SKM-1 (cell line): ENCODE measurements at regions not wholly inside any gene's neighbourhood (a gene's known extent, or its start where the extent isn't known, plus 50 kb on each side); places are given as distances from the start of the nearest gene placed in this dataset.

ENCODE experiments used
- DNase-seq: peaks from one replicate; lab custom pipeline; 2025; ENCODE audit not compliant: unreplicated experiment; lab: John Stamatoyannopoulos, UW

GRCh38 chr4:29131304-29131703, 1588.9 kb upstream of the PCDH7 start:
- no peak for DNase-seq

GRCh38 chr4:29142708-29143107, 1577.5 kb upstream of the PCDH7 start:
- DNase-seq = no peak

GRCh38 chr4:29151584-29151983, 1568.6 kb upstream of the PCDH7 start:
- no peak for DNase-seq

GRCh38 chr4:29153642-29154041, 1566.5 kb upstream of the PCDH7 start:
- no peak for DNase-seq

- DNase-seq = no peak
Measured at GRCh38 chr4:29175291-29175690, 1544.9 kb upstream of the PCDH7 start.

- DNase-seq = no peak
Measured at GRCh38 chr4:29199025-29199424, 1521.1 kb upstream of the PCDH7 start.

- no peak for DNase-seq
Measured at GRCh38 chr4:29199485-29199884, 1520.7 kb upstream of the PCDH7 start.

GRCh38 chr4:29213020-29213419, 1507.1 kb upstream of the PCDH7 start:
- DNase-seq = no peak

- DNase-seq = no peak
Measured at GRCh38 chr4:29220761-29221160, 1499.4 kb upstream of the PCDH7 start.

GRCh38 chr4:29224911-29225310, 1495.3 kb upstream of the PCDH7 start:
- no peak for DNase-seq

GRCh38 chr4:29240641-29241040, 1479.5 kb upstream of the PCDH7 start:
- no peak for DNase-seq

- no peak for DNase-seq
Measured at GRCh38 chr4:29243054-29243453, 1477.1 kb upstream of the PCDH7 start.

GRCh38 chr4:29243851-29244250, 1476.3 kb upstream of the PCDH7 start:
- DNase-seq = no peak

GRCh38 chr4:29259556-29259955, 1460.6 kb upstream of the PCDH7 start:
- DNase-seq = no peak

GRCh38 chr4:29262986-29263385, 1457.2 kb upstream of the PCDH7 start:
- DNase-seq = no peak

GRCh38 chr4:29276150-29276549, 1444.0 kb upstream of the PCDH7 start:
- DNase-seq = no peak

- DNase-seq = no peak
Measured at GRCh38 chr4:29277381-29277780, 1442.8 kb upstream of the PCDH7 start.

GRCh38 chr4:29278585-29278984, 1441.6 kb upstream of the PCDH7 start:
- DNase-seq = no peak

GRCh38 chr4:29289118-29289517, 1431.1 kb upstream of the PCDH7 start:
- DNase-seq = no peak

GRCh38 chr4:29295280-29295679, 1424.9 kb upstream of the PCDH7 start:
- DNase-seq = no peak

GRCh38 chr4:29304595-29304994, 1415.6 kb upstream of the PCDH7 start:
- DNase-seq = no peak

- DNase-seq = no peak
Measured at GRCh38 chr4:29307256-29307655, 1412.9 kb upstream of the PCDH7 start.

GRCh38 chr4:29307755-29308154, 1412.4 kb upstream of the PCDH7 start:
- no peak for DNase-seq

- DNase-seq = no peak
Measured at GRCh38 chr4:29309050-29309449, 1411.1 kb upstream of the PCDH7 start.
